NT2/D1 (cell line): ENCODE measurements at regions not wholly inside any gene's neighbourhood (a gene's known extent, or its start where the extent isn't known, plus 50 kb on each side); places are given as distances from the start of the nearest gene placed in this dataset.
"Not testable (repeated sequence)": the region's sequence is repeated elsewhere in the genome, so short reads cannot be mapped to it uniquely, and the experiment has no call there.

Source experiments
- DNase-seq: peaks from one replicate; pipeline ENCODE4 v3.0.0-alpha.2; 2011; ENCODE audit warnings: low read depth, low spot score
- H3K27me3 ChIP-seq: 2 replicates; pipeline ENCODE4 v1.6.0; 2011; ENCODE audit warnings: mild to moderate bottlenecking; ENCODE audit not compliant: insufficient read length, insufficient read depth
- H3K36me3 ChIP-seq: 2 replicates; pipeline ENCODE4 v1.6.1; 2011; ENCODE audit warnings: mild to moderate bottlenecking, low read length, mixed read lengths; ENCODE audit not compliant: insufficient read depth, insufficient read length
- H3K4me1 ChIP-seq: 2 replicates; pipeline ENCODE4 v1.5.1; 2011; ENCODE audit not compliant: insufficient read depth, insufficient read length
- H3K4me3 ChIP-seq: 2 replicates; pipeline ENCODE4 v1.5.1; 2011; ENCODE audit warnings: low read depth; ENCODE audit not compliant: insufficient read length
- H3K9ac ChIP-seq: 2 replicates; pipeline ENCODE4 v1.6.0; 2011; ENCODE audit warnings: low read depth; ENCODE audit not compliant: insufficient read length
- H3K9me3 ChIP-seq: 2 replicates; pipeline ENCODE4 v1.5.1; 2011; ENCODE audit warnings: mild to moderate bottlenecking, low read length; ENCODE audit not compliant: insufficient read depth
- SUZ12 ChIP-seq: IDR thresholded peaks from 2 replicates; pipeline ENCODE4 v1.6.1; 2011; ENCODE audit not compliant: insufficient read length, insufficient read depth; ENCODE audit errors: extremely low read depth
- YY1 ChIP-seq: IDR thresholded peaks from 2 replicates; pipeline ENCODE4 v1.6.1; 2011; ENCODE audit not compliant: insufficient read length, insufficient read depth
- ZNF274 ChIP-seq: IDR thresholded peaks from 2 replicates; pipeline ENCODE4 v1.6.1; 2011; ENCODE audit warnings: mild to moderate bottlenecking, low read depth, low read length

GRCh38 chr17:74126179-74126900 lies 77.1 kb upstream of the RPL38 start:
- Histone ChIP-seq H3K4me1 (peaks cover 7% of the 10 kb centered on the region), H3K9ac (no peak overlapping the region), H3K4me3 (no peak overlapping the region), H3K27me3 (peaks cover 6% of the 10 kb centered on the region), H3K9me3 (0 out of 2 replicates have a peak, but pooled peaks cover 5% of the 10 kb centered on the region), H3K36me3 (no peaks in the 10 kb centered on the region)
- DNase-seq = no peak
- TF ChIP-seq SUZ12 (no peak), YY1 (no peak), ZNF274 (no peak)

- Histone ChIP-seq H3K4me1 (peaks cover 7% of the 10 kb centered on the region), H3K9me3 (no peaks in the 10 kb centered on the region), H3K36me3 (no peaks in the 10 kb centered on the region), H3K9ac (no peak overlapping the region), H3K27me3 (peaks cover 12% of the 10 kb centered on the region), H3K4me3 (no peak overlapping the region)
- TF ChIP-seq ZNF274 = no peak
- TF ChIP-seq YY1 = no peak
- no peak for TF ChIP-seq SUZ12
- DNase-seq = no peak
Measured at GRCh38 chr17:74126959-74127358, 76.5 kb upstream of the RPL38 start.

DNA sequence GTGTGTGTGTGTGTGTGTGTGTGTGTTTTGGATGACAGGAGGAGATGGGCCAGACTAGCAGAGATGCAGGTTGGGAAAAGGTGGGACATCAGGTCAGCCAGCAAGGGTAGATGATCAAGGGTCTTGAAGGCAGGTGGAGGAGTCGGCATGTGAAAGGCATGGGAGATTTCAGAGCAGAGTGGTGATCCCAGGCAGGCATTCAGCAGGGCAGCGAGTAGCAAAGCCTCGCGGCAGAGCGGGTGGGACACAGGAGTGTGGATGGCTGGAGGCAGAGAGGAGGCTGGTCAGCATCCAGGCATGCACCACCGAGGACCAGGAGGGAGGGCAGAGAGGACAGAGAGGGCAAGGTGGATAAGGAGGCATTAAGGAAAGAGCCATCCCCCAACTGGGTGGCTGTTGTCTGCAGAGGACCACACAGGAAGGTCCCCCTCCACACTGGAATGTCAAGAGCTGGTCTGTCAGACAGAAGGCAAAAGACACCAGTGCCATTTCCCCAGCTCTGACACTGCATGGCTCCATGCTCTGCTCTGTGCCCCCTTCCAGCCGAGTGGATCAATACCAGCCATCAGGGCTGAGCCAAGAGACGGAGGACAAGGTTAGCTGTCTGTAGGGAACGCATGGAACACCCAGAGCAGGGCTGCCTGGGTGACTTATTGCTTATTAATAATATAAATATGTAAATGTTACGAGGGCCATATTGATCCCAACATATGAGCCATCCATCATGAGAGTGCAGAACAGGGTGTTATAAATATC lies 74.8 kb upstream of the RPL38 start:
- H3K4me3 ChIP-seq = no peak overlapping the region

DNA sequence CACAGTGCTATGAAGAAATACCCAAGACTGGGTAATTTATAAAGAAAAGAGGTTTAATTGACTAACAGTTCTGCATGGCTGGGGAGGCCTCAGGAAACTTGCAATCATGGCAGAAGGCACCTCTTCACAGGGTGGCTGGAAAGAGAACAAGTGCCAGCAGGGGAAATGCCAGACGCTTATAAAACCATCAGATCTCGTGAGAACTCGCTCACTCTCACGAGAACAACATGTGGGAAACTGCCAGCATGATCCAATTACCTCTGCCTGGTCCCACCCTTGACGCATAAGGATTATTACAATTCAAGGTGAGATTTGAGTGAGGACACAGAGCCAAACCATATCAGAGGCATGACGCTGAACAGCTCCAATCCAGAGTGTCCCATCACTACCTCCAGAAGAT lies 73.7 kb upstream of the RPL38 start:
- Histone ChIP-seq H3K4me1 (peaks cover 12% of the 10 kb centered on the region), H3K27me3 (peaks cover 14% of the 10 kb centered on the region)
- H3K9me3 ChIP-seq, H3K36me3 ChIP-seq, H3K4me3 ChIP-seq, DNase-seq, H3K9ac ChIP-seq: not testable (repeated sequence)

More for the DNA sequence above, 74.8 kb upstream of the RPL38 start:
- peaks cover 14% of the 10 kb centered on the region for H3K27me3 ChIP-seq
- no peak for DNase-seq
- TF ChIP-seq YY1 (no peak), ZNF274 (no peak), SUZ12 (no peak)
- H3K36me3 ChIP-seq = no peaks in the 10 kb centered on the region
- H3K4me1 ChIP-seq = peaks cover 9% of the 10 kb centered on the region
- H3K9me3 ChIP-seq = no peaks in the 10 kb centered on the region
- no peak overlapping the region for H3K9ac ChIP-seq

- Histone ChIP-seq H3K27me3 (peaks cover 14% of the 10 kb centered on the region), H3K4me1 (peaks cover 12% of the 10 kb centered on the region), H3K4me3 (no peak overlapping the region), H3K36me3 (no peaks in the 10 kb centered on the region), H3K9ac (no peak overlapping the region), H3K9me3 (no peaks in the 10 kb centered on the region)
- TF ChIP-seq ZNF274 = no peak
- TF ChIP-seq YY1 = no peak
- TF ChIP-seq SUZ12 = no peak
- DNase-seq = no peak
Measured at GRCh38 chr17:74130276-74130675, 73.2 kb upstream of the RPL38 start.

DNA sequence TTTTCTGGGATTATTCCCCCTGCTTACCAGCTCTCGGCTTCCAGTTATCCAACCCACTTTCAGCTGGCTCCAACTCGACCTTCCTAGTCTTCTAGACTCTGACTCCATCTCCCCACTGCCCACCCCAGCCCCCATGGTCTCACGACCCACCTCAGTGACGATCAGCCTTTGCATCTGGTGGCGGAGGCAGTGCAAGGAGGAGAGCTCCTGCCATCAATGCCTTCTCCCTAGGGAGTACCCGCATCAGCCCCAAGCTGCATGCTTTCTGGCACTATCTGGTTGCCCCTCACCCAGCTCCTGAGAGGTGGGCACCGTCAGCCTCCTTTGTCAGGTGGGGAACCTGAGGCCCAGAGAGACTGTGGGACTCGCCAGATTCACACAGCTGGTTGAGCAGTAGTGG lies 72.6 kb upstream of the RPL38 start:
- H3K36me3 ChIP-seq = no peaks in the 10 kb centered on the region

DNA sequence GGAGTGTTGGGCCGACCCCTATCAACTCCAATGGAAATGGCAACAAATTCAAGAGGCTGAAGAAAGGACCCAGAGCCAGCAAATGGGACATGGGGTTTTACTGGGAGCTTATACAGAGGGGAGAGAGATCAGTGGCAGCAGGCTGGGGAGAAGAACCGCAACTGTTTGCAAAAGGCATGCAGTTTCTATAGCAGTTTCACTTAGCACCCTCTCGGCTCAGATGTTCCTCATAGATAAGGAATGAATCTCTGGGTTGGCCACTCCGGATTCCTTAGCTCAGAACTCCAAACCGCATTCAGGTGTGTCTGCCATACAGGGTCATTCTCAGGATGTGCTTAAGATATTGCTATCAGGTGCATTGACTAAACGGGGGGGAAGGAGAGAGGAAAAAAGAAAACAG lies 71.1 kb upstream of the RPL38 start:
- Histone ChIP-seq H3K27me3 (peaks cover 14% of the 10 kb centered on the region), H3K9me3 (no peaks in the 10 kb centered on the region), H3K4me1 (peaks cover 12% of the 10 kb centered on the region), H3K9ac (no peak overlapping the region), H3K36me3 (no peaks in the 10 kb centered on the region), H3K4me3 (no peak overlapping the region)
- DNase-seq = no peak
- no peak for TF ChIP-seq SUZ12
- TF ChIP-seq ZNF274 = no peak

More for the DNA sequence above, 72.6 kb upstream of the RPL38 start:
- no peak overlapping the region for H3K4me3 ChIP-seq
- H3K27me3 ChIP-seq = peaks cover 14% of the 10 kb centered on the region
- peaks cover 12% of the 10 kb centered on the region for H3K4me1 ChIP-seq
- H3K9me3 ChIP-seq = no peaks in the 10 kb centered on the region
- DNase-seq = no peak
- TF ChIP-seq YY1 (no peak), ZNF274 (no peak), SUZ12 (no peak)
- no peak overlapping the region for H3K9ac ChIP-seq
